ENCODE measurements at regions not wholly inside any gene's neighbourhood (a gene's known extent, or its start where the extent isn't known, plus 50 kb on each side); places are given as distances from the start of the nearest gene placed in this dataset.

- TF ChIP-seq CTCF (conservative IDR thresholded peaks at IDR 0.05): peak; percentile 80
- TF ChIP-seq ZFX (IDR thresholded peaks at IDR 0.05): no peak
These were observed 103.2 kb upstream of the BEND6 start for GRCh38 chr6:56851541-56852259.
